K562 (cell line): ENCODE measurements at regions not wholly inside any gene's neighbourhood (a gene's known extent, or its start where the extent isn't known, plus 50 kb on each side); places are given as distances from the start of the nearest gene placed in this dataset.

Experiments used
- ATAC-seq: fragments of 200-7000 bp; cut with Tn5 transposase; 3 replicates; pipeline ENCODE4 v1.9.1; 2020; ENCODE audit warnings: moderate library complexity
- BruUV-seq: library from RNA; stranded (reverse); fragments of 400-500 nt; replicated peaks from 2 replicates; lab custom pipeline; 2021; lab: Mats Ljungman, UMichigan
- CTCF ChIA-PET: fragments of 300-600 bp; formaldehyde crosslinking; extraction: SDS; loops from one replicate; lab custom pipeline; 2021; ENCODE audit warnings: low intra/inter-chr PET ratio; lab: Yijun Ruan, JAX
- POLR2A ChIA-PET: fragments of 300-600, 350-650 bp; sonication (Branson Sonifier 250); formaldehyde crosslinking; extraction: SDS; loops from one replicate; lab custom pipeline; 2021; ENCODE audit warnings: antibody characterized with exemption, inconsistent platforms; lab: Yijun Ruan, JAX
- DNase-seq, 4 experiments: peaks; one replicate each; pipeline versions ENCODE4 v3.0.0 to v3.0.0-alpha.2; 2011 to 2018; ENCODE audit warnings: low spot score in 3 of 4, mixed read lengths in 3 of 4; ENCODE audit errors: extremely low read depth in 1 of 4
- FAIRE-seq: peaks from 2 replicates; lab custom pipeline; 2011; peaks lifted over from hg19 to GRCh38; lab: Jason Lieb, UNC
- H2AFZ ChIP-seq: 2 replicates; pipeline ENCODE4 v1.6.0; 2011; ENCODE audit warnings: low read depth, low read length, control low read depth, inconsistent platforms
- H3K27ac ChIP-seq: fragments of 200-600 bp; 3 replicates; pipeline ENCODE4 v1.8.0; 2011; ENCODE audit warnings: low read depth, mild to moderate bottlenecking, control low read depth, inconsistent platforms, low read length, moderate library complexity, mixed read lengths; ENCODE audit errors: extremely low read depth
- H3K27me3 ChIP-seq, 2 experiments: fragments of 300-600 bp in 1 of 2; 2 replicates in 1 of 2; 3 replicates in 1 of 2; pipeline versions ENCODE4 v1.6.0 to v1.8.0; 2011; ENCODE audit warnings: inconsistent platforms in 2 of 2, low read length in 2 of 2, mild to moderate bottlenecking in 1 of 2, mixed read lengths in 1 of 2, moderate library complexity in 1 of 2; ENCODE audit not compliant: control insufficient read depth in 2 of 2, insufficient read depth in 2 of 2
- H3K36me3 ChIP-seq: fragments of 300-600 bp; 3 replicates; pipeline ENCODE4 v1.8.0; 2011; ENCODE audit warnings: mild to moderate bottlenecking, low read length, inconsistent platforms; ENCODE audit not compliant: control insufficient read depth, insufficient read depth
- H3K4me1 ChIP-seq, 2 experiments: fragments of 200-600 bp in 1 of 2; replicated peaks in 1 of 2; 2 replicates in 1 of 2; 3 replicates in 1 of 2; pipeline versions ENCODE4 v1.5.1 to v1.8.0; 2011; ENCODE audit warnings: inconsistent platforms in 2 of 2, low read length in 2 of 2, mild to moderate bottlenecking in 1 of 2, mixed read lengths in 1 of 2, moderate library complexity in 1 of 2; ENCODE audit not compliant: control insufficient read depth in 2 of 2, insufficient read depth in 2 of 2
- H3K4me2 ChIP-seq: 2 replicates; pipeline ENCODE4 v1.6.1; 2011; ENCODE audit warnings: low read length, control low read depth, inconsistent platforms, mixed read lengths; ENCODE audit not compliant: insufficient read depth
- H3K4me3 ChIP-seq: fragments of 200-600 bp; sonication (generic), shearing (Covaris generic); 2 replicates; pipeline ENCODE4 v1.5.1; 2016; ENCODE audit warnings: control low read depth, inconsistent platforms
- H3K79me2 ChIP-seq: fragments of 200-600 bp; 3 replicates; pipeline ENCODE4 v1.8.0; 2011; ENCODE audit warnings: low read length, inconsistent platforms; ENCODE audit not compliant: control insufficient read depth, insufficient read depth
- H3K9ac ChIP-seq, 2 experiments: 2 replicates each; pipeline versions ENCODE4 v1.6.0 to v1.6.1; 2011; ENCODE audit warnings: low read depth in 2 of 2, low read length in 2 of 2, control low read depth in 1 of 2, inconsistent platforms in 1 of 2, mild to moderate bottlenecking in 1 of 2, mixed read lengths in 1 of 2; ENCODE audit not compliant: insufficient read depth in 1 of 2
- H3K9me1 ChIP-seq: one replicate; pipeline ENCODE4 v1.6.0; 2011; ENCODE audit warnings: inconsistent platforms, mild to moderate bottlenecking, low read length, moderate library complexity; ENCODE audit not compliant: control insufficient read depth, insufficient read depth
- H3K9me3 ChIP-seq: replicated peaks from 2 replicates; pipeline ENCODE4 v1.5.1; 2011; ENCODE audit warnings: low read depth, low read length, inconsistent platforms; ENCODE audit not compliant: control insufficient read depth, insufficient read depth
- H4K20me1 ChIP-seq: replicated peaks from 2 replicates; pipeline ENCODE4 v1.6.1; 2011; ENCODE audit warnings: low read length, inconsistent platforms, mixed read lengths; ENCODE audit not compliant: control insufficient read depth, insufficient read depth
- ARID1B ChIP-seq: fragments of 450-650 bp; IDR thresholded peaks from 2 replicates; pipeline ENCODE4 v1.6.1; 2016; ENCODE audit warnings: antibody characterized with exemption, mild to moderate bottlenecking, inconsistent platforms
- CCNT2 ChIP-seq: IDR thresholded peaks from 2 replicates; pipeline ENCODE4 v1.6.1; 2011; ENCODE audit warnings: borderline replicate concordance, low read depth, mild to moderate bottlenecking, moderate library complexity, mixed read lengths, low read length; ENCODE audit not compliant: insufficient read length; ENCODE audit errors: extremely low read depth
- CSDE1 ChIP-seq, 2 experiments: fragments of 450-650 bp; IDR thresholded peaks; 2 replicates each; pipeline ENCODE4 v1.6.1; 2016; ENCODE audit warnings: mild to moderate bottlenecking in 1 of 2
- KAT7 ChIP-seq: sonication (generic); formaldehyde crosslinking; IDR thresholded peaks from 2 replicates; pipeline ENCODE4 v1.8.0; 2022; ENCODE audit warnings: missing genetic modification reagents, mild to moderate bottlenecking, borderline replicate concordance
- MEF2A ChIP-seq: IDR thresholded peaks from 2 replicates; pipeline ENCODE4 v1.6.1; 2011; ENCODE audit warnings: low read depth, mild to moderate bottlenecking, low read length, moderate library complexity; ENCODE audit not compliant: control insufficient read depth
- SREBF2 ChIP-seq: sonication (generic); formaldehyde crosslinking; IDR thresholded peaks from 2 replicates; pipeline ENCODE4 v1.4.0; 2020; ENCODE audit warnings: mild to moderate bottlenecking, missing genetic modification reagents
- ZMIZ1 ChIP-seq, 2 experiments: fragments of 150-350 bp in 1 of 2; IDR thresholded peaks; 2 replicates each; pipeline ENCODE4 v1.6.1; 2012 to 2016; ENCODE audit warnings: low read depth in 2 of 2, low read length in 2 of 2, mild to moderate bottlenecking in 1 of 2, moderate library complexity in 1 of 2
- ZSCAN29 ChIP-seq: fragments of 450-650 bp; IDR thresholded peaks from 2 replicates; pipeline ENCODE4 v1.6.1; 2017
- WGBS: fragments of 100-300 bp; shearing (Covaris generic); methylation state at CpG from one replicate; pipeline ENCODE4 v1.1.6; 2016; ENCODE audit warnings: low coverage, mixed read lengths; ENCODE audit not compliant: insufficient coverage; ENCODE audit errors: missing lambda C conversion rate; 5-methylcytosine and 5-hydroxymethylcytosine counted together
- in situ Hi-C: fragments of 300-500 bp; cut with MboI; formaldehyde crosslinking; loops from 4 replicates; pipeline ENCODE4 v1.15.0; 2018; ENCODE audit warnings: inconsistent platforms, mixed read lengths
- intact Hi-C: fragments of 100-400 bp; cut with micrococcal nuclease; formaldehyde crosslinking; loops from 2 replicates; pipeline ENCODE4 v1.14.2; 2022
- TF ChIP-seq, protein P1 (sequence below), 2 experiments: fragments of 250-450 bp in 1 of 2; fragments of 450-650 bp in 1 of 2; sonication (Bioruptor Pico) in 1 of 2; IDR thresholded peaks; 2 replicates each; pipeline versions ENCODE4 v1.6.1 to v1.8.0; 2016 to 2021; ENCODE audit warnings: mild to moderate bottlenecking in 2 of 2, moderate library complexity in 2 of 2, missing compliant biosample characterization in 1 of 2, missing genetic modification characterization in 1 of 2
- TF ChIP-seq, protein P2 (sequence below), 2 experiments: fragments of 450-650 bp; IDR thresholded peaks; 2 replicates each; pipeline ENCODE4 v1.6.1; 2016; ENCODE audit warnings: mild to moderate bottlenecking in 2 of 2, borderline replicate concordance in 1 of 2, low read depth in 1 of 2, moderate library complexity in 1 of 2

- no peaks in the 10 kb centered on the region for H3K36me3 ChIP-seq
- no peaks in the 10 kb centered on the region for H4K20me1 ChIP-seq
- POLR2A ChIA-PET, result no interaction called here
- H3K9me1 ChIP-seq, result no peaks in the 10 kb centered on the region
- FAIRE-seq, result no peak
- no peaks in the 10 kb centered on the region for H3K9me3 ChIP-seq
- 0% methylated on average over 5 of the region's 5 CpGs for WGBS
- H3K4me2 ChIP-seq, result no peak overlapping the region
- in situ Hi-C loops (no loop called here), intact Hi-C loops (no loop called here)
- no peaks in the 10 kb centered on the region for H3K79me2 ChIP-seq
- no peak overlapping the region for H2AFZ ChIP-seq
- DNase-seq, result no peak
- no peak for ATAC-seq
- BruUV-seq, result no TSS peak
- H3K27ac ChIP-seq, result no peak overlapping the region
- no peak overlapping the region for H3K4me3 ChIP-seq
- no peaks in the 10 kb centered on the region for H3K4me1 ChIP-seq
- H3K9ac ChIP-seq, result no peak overlapping the region
- CTCF ChIA-PET, result no interaction called here
- no peaks in the 10 kb centered on the region for H3K27me3 ChIP-seq
- TF ChIP-seq, protein P1, sequence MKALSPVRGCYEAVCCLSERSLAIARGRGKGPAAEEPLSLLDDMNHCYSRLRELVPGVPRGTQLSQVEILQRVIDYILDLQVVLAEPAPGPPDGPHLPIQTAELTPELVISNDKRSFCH (CRISPR knock-in tag; IDR thresholded peaks at IDR 0.05), result no peak
- TF ChIP-seq, protein P1 (tag; IDR thresholded peaks at IDR 0.05), result no peak
- TF ChIP-seq MEF2A (no peak), ARID1B (no peak), KAT7 (CRISPR knock-in tag) (no peak), ZSCAN29 (no peak), CCNT2 (no peak), ZMIZ1 (IDR thresholded peaks at IDR 0.05; ENCODE audit: low read depth in 2 of 2, low read length in 2 of 2) (no peak), SREBF2 (CRISPR knock-in tag) (no peak), CSDE1 (IDR thresholded peaks at IDR 0.05) (no peak)
- TF ChIP-seq, protein P2, sequence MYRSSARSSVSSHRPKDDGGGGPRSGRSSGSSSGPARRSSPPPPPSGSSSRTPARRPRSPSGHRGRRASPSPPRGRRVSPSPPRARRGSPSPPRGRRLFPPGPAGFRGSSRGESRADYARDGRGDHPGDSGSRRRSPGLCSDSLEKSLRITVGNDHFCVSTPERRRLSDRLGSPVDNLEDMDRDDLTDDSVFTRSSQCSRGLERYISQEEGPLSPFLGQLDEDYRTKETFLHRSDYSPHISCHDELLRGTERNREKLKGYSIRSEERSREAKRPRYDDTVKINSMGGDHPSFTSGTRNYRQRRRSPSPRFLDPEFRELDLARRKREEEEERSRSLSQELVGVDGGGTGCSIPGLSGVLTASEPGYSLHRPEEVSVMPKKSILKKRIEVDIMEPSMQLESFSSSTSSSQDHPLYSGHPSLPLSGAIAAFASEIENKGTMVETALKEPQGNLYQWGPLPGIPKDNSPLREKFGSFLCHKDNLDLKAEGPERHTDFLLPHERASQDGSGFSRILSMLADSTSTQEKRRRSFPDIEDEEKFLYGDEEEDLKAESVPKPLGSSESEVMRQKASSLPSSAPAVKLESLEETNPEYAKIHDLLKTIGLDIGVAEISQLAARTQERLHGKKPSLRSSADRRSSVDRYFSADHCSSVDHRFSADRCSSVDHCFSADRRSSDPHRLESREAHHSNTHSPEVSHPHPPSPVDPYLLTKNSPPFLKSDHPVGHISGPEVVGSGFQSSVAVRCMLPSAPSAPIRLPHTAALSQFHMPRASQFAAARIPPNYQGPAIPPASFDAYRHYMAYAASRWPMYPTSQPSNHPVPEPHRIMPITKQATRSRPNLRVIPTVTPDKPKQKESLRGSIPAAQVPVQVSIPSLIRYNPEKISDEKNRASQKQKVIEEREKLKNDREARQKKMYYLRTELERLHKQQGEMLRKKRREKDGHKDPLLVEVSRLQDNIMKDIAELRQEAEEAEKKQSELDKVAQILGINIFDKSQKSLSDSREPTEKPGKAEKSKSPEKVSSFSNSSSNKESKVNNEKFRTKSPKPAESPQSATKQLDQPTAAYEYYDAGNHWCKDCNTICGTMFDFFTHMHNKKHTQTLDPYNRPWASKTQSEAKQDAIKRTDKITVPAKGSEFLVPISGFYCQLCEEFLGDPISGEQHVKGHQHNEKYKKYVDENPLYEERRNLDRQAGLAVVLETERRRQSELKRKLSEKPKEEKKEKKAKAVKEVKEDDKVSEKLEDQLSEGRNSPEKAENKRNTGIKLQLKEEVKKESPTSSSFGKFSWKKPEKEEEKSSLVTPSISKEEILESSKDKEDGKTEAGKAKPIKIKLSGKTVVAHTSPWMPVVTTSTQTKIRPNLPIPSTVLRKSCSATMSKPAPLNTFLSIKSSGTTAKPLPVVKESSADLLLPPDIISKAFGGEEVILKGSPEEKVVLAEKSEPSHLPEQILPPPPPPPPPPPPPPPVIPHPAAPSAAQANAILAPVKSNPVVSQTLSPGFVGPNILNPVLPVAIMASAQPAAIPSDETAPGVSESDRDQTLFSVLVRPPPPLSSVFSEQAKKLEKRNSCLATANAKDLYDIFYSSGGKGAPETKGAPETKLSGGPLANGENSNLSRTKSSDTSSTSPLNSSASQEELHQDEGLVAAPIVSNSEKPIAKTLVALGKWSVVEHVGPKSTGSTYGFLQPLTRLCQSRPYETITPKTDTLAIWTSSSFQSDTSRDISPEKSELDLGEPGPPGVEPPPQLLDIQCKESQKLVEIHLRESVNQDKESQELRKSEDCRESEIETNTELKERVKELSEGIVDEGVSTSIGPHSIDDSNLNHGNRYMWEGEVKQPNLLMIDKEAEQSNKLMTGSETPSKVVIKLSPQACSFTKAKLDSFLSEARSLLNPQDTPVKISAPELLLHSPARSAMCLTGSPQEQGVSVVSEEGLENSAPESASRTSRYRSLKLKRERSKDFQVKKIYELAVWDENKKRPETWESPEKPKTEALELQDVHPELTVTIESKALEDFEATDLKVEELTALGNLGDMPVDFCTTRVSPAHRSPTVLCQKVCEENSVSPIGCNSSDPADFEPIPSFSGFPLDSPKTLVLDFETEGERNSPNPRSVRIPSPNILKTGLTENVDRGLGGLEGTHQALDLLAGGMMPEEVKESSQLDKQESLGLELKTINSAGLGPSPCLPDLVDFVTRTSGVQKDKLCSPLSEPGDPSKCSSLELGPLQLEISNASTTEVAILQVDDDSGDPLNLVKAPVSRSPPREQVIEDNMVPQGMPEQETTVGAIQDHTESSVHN (IDR thresholded peaks at IDR 0.05; ENCODE audit: borderline replicate concordance in 1 of 2, low read depth in 1 of 2), result no peak
These were observed 140.4 kb downstream of the PCDH20 start for GRCh38 chr13:61275251-61275650.
